ENCODE measurements at regions not wholly inside any gene's neighbourhood (a gene's known extent, or its start where the extent isn't known, plus 50 kb on each side); places are given as distances from the start of the nearest gene placed in this dataset.

GRCh38 chr4:14496969-14497368, 505.3 kb upstream of the CPEB2 start:
- H3K27me3 Mint-ChIP-seq (ENCODE audit: unreplicated experiment): no peaks in the 10 kb centered on the region
- TF ChIP-seq CTCF (IDR thresholded peaks at IDR 0.05; ENCODE audit: unreplicated experiment): no peak
- no peaks in the 10 kb centered on the region for H3K9me3 Mint-ChIP-seq (ENCODE audit: unreplicated experiment)
- no peak overlapping the region for H3K27ac Mint-ChIP-seq (ENCODE audit: unreplicated experiment)
- H3K36me3 Mint-ChIP-seq (ENCODE audit: low read depth, unreplicated experiment): no peaks in the 10 kb centered on the region
- H3K4me3 Mint-ChIP-seq (ENCODE audit: unreplicated experiment): no peak overlapping the region
- no peak for DNase-seq (ENCODE audit: low spot score)
- H3K4me1 Mint-ChIP-seq (ENCODE audit: unreplicated experiment): no peaks in the 10 kb centered on the region

- Mint-ChIP-seq H3K4me1 (ENCODE audit: unreplicated experiment) (no peaks in the 10 kb centered on the region), H3K27ac (ENCODE audit: unreplicated experiment) (no peak overlapping the region), H3K36me3 (ENCODE audit: low read depth, unreplicated experiment) (no peaks in the 10 kb centered on the region), H3K9me3 (ENCODE audit: unreplicated experiment) (no peaks in the 10 kb centered on the region), H3K27me3 (ENCODE audit: unreplicated experiment) (no peaks in the 10 kb centered on the region), H3K4me3 (ENCODE audit: unreplicated experiment) (no peak overlapping the region)
- DNase-seq (ENCODE audit: low spot score): no peak
- no peak for TF ChIP-seq CTCF (IDR thresholded peaks at IDR 0.05; ENCODE audit: unreplicated experiment)
Observed at GRCh38 chr4:14504162-14504561, 498.1 kb upstream of the CPEB2 start.

GRCh38 chr4:14513471-14513870, 488.8 kb upstream of the CPEB2 start:
- DNase-seq (ENCODE audit: low spot score): no peak
- Mint-ChIP-seq H3K9me3 (ENCODE audit: unreplicated experiment) (no peaks in the 10 kb centered on the region), H3K4me3 (ENCODE audit: unreplicated experiment) (no peak overlapping the region), H3K27ac (ENCODE audit: unreplicated experiment) (no peak overlapping the region), H3K4me1 (ENCODE audit: unreplicated experiment) (no peaks in the 10 kb centered on the region), H3K27me3 (ENCODE audit: unreplicated experiment) (no peaks in the 10 kb centered on the region), H3K36me3 (ENCODE audit: low read depth, unreplicated experiment) (no peaks in the 10 kb centered on the region)
- TF ChIP-seq CTCF (IDR thresholded peaks at IDR 0.05; ENCODE audit: unreplicated experiment): no peak

- H3K4me3 Mint-ChIP-seq (ENCODE audit: unreplicated experiment): no peak overlapping the region
- TF ChIP-seq CTCF (IDR thresholded peaks at IDR 0.05; ENCODE audit: unreplicated experiment): no peak
- H3K4me1 Mint-ChIP-seq (ENCODE audit: unreplicated experiment): no peaks in the 10 kb centered on the region
- no peaks in the 10 kb centered on the region for H3K9me3 Mint-ChIP-seq (ENCODE audit: unreplicated experiment)
- no peaks in the 10 kb centered on the region for H3K27me3 Mint-ChIP-seq (ENCODE audit: unreplicated experiment)
- no peak for DNase-seq (ENCODE audit: low spot score)
- H3K27ac Mint-ChIP-seq (ENCODE audit: unreplicated experiment): no peak overlapping the region
- no peaks in the 10 kb centered on the region for H3K36me3 Mint-ChIP-seq (ENCODE audit: low read depth, unreplicated experiment)
Observed at GRCh38 chr4:14515556-14515955, 486.7 kb upstream of the CPEB2 start.

- H3K9me3 Mint-ChIP-seq (ENCODE audit: unreplicated experiment): no peaks in the 10 kb centered on the region
- H3K27ac Mint-ChIP-seq (ENCODE audit: unreplicated experiment): no peak overlapping the region
- DNase-seq (ENCODE audit: low spot score): no peak
- no peaks in the 10 kb centered on the region for H3K27me3 Mint-ChIP-seq (ENCODE audit: unreplicated experiment)
- no peak overlapping the region for H3K4me3 Mint-ChIP-seq (ENCODE audit: unreplicated experiment)
- no peaks in the 10 kb centered on the region for H3K4me1 Mint-ChIP-seq (ENCODE audit: unreplicated experiment)
- no peak for TF ChIP-seq CTCF (IDR thresholded peaks at IDR 0.05; ENCODE audit: unreplicated experiment)
- H3K36me3 Mint-ChIP-seq (ENCODE audit: low read depth, unreplicated experiment): no peaks in the 10 kb centered on the region
Observed at GRCh38 chr4:14518136-14518535, 484.1 kb upstream of the CPEB2 start.
